Activated T-cell treated with anti-CD3 and anti-CD28 coated beads, Interleukin-2, amount 50 U/mL, for 4 hours (primary cell): ENCODE measurements at regions not wholly inside any gene's neighbourhood (a gene's known extent, or its start where the extent isn't known, plus 50 kb on each side); places are given as distances from the start of the nearest gene placed in this dataset.

Experiments
- ATAC-seq, 2 donors: fragments of 200-7000 bp; cut with Tn5 transposase; one replicate each; pipeline ENCODE4 v1.10.0; 2021
- DNase-seq: peaks from one replicate; pipeline ENCODE4 v3.0.0-alpha.2; 2020
- H3K27me3 Mint-ChIP-seq: one replicate; pipeline ENCODE4 v1.8.0; 2021; ENCODE audit warnings: low read depth, mixed read lengths
- H3K36me3 Mint-ChIP-seq: one replicate; pipeline ENCODE4 v1.8.0; 2022; ENCODE audit warnings: mixed read lengths; ENCODE audit not compliant: insufficient read depth
- H3K4me1 Mint-ChIP-seq: one replicate; pipeline ENCODE4 v1.8.0; 2021; ENCODE audit warnings: low read depth, mixed read lengths
- H3K4me3 Mint-ChIP-seq: one replicate; pipeline ENCODE4 v1.8.0; 2021; ENCODE audit warnings: mild to moderate bottlenecking, moderate library complexity, mixed read lengths
- H3K9me3 Mint-ChIP-seq: one replicate; pipeline ENCODE4 v1.8.0; 2021; ENCODE audit warnings: mixed read lengths

GRCh38 chr5:88984040-88984439, 101.1 kb upstream of the MEF2C start:
- peaks cover 3% of the 10 kb centered on the region for H3K9me3 Mint-ChIP-seq
- no peaks in the 10 kb centered on the region for H3K4me1 Mint-ChIP-seq
- H3K36me3 Mint-ChIP-seq, result no peaks in the 10 kb centered on the region
- no peak for DNase-seq
- no peak for ATAC-seq
- H3K4me3 Mint-ChIP-seq, result no peak overlapping the region
- no peaks in the 10 kb centered on the region for H3K27me3 Mint-ChIP-seq

- peaks cover 2% of the 10 kb centered on the region for H3K4me1 Mint-ChIP-seq
- no peak overlapping the region for H3K4me3 Mint-ChIP-seq
- no peaks in the 10 kb centered on the region for H3K27me3 Mint-ChIP-seq
- ATAC-seq (no peak), DNase-seq (no peak)
- no peaks in the 10 kb centered on the region for H3K36me3 Mint-ChIP-seq
- no peaks in the 10 kb centered on the region for H3K9me3 Mint-ChIP-seq
These were observed 96.7 kb upstream of the MEF2C start for GRCh38 chr5:88979726-88980125.

GRCh38 chr5:88979244-88979643, 96.3 kb upstream of the MEF2C start:
- Mint-ChIP-seq H3K4me1 (peaks cover 2% of the 10 kb centered on the region), H3K36me3 (no peaks in the 10 kb centered on the region), H3K27me3 (no peaks in the 10 kb centered on the region), H3K9me3 (no peaks in the 10 kb centered on the region), H3K4me3 (no peak overlapping the region)
- ATAC-seq (peak; percentile 34 to 35), DNase-seq (no peak)

GRCh38 chr5:88976914-88977313, 93.9 kb upstream of the MEF2C start:
- ATAC-seq, result no peak
- Mint-ChIP-seq H3K4me3 (no peak overlapping the region), H3K4me1 (peaks cover 2% of the 10 kb centered on the region)

GRCh38 chr5:88967633-88968585, 84.9 kb upstream of the MEF2C start:
- no peaks in the 10 kb centered on the region for H3K4me1 Mint-ChIP-seq
- no peak for ATAC-seq
- no peak overlapping the region for H3K4me3 Mint-ChIP-seq

More at GRCh38 chr5:88976914-88977313, 93.9 kb upstream of the MEF2C start:
- no peaks in the 10 kb centered on the region for H3K9me3 Mint-ChIP-seq
- H3K36me3 Mint-ChIP-seq, result no peaks in the 10 kb centered on the region
- DNase-seq, result no peak
- no peaks in the 10 kb centered on the region for H3K27me3 Mint-ChIP-seq

GRCh38 chr5:88964831-88965230, 81.8 kb upstream of the MEF2C start:
- no peaks in the 10 kb centered on the region for H3K9me3 Mint-ChIP-seq
- no peak overlapping the region for H3K4me3 Mint-ChIP-seq
- DNase-seq, result no peak
- no peaks in the 10 kb centered on the region for H3K36me3 Mint-ChIP-seq
- H3K27me3 Mint-ChIP-seq, result no peaks in the 10 kb centered on the region
- no peak for ATAC-seq
- H3K4me1 Mint-ChIP-seq, result no peaks in the 10 kb centered on the region

More at GRCh38 chr5:88967633-88968585, 84.9 kb upstream of the MEF2C start:
- Mint-ChIP-seq H3K36me3 (no peaks in the 10 kb centered on the region), H3K9me3 (no peaks in the 10 kb centered on the region), H3K27me3 (no peaks in the 10 kb centered on the region)
- no peak for DNase-seq

GRCh38 chr5:88957013-88957412, 74.0 kb upstream of the MEF2C start:
- Mint-ChIP-seq H3K4me1 (no peaks in the 10 kb centered on the region), H3K9me3 (no peaks in the 10 kb centered on the region), H3K4me3 (no peak overlapping the region), H3K27me3 (no peaks in the 10 kb centered on the region), H3K36me3 (no peaks in the 10 kb centered on the region)
- DNase-seq (no peak), ATAC-seq (no peak)

GRCh38 chr5:88956416-88956815, 73.4 kb upstream of the MEF2C start:
- no peaks in the 10 kb centered on the region for H3K27me3 Mint-ChIP-seq
- ATAC-seq (no peak), DNase-seq (no peak)
- no peak overlapping the region for H3K4me3 Mint-ChIP-seq
- no peaks in the 10 kb centered on the region for H3K4me1 Mint-ChIP-seq
- H3K36me3 Mint-ChIP-seq, result no peaks in the 10 kb centered on the region
- H3K9me3 Mint-ChIP-seq, result no peaks in the 10 kb centered on the region

GRCh38 chr5:88955403-88955802, 72.4 kb upstream of the MEF2C start:
- H3K4me1 Mint-ChIP-seq, result no peaks in the 10 kb centered on the region
- DNase-seq (no peak), ATAC-seq (no peak)
- no peak overlapping the region for H3K4me3 Mint-ChIP-seq
- no peaks in the 10 kb centered on the region for H3K36me3 Mint-ChIP-seq
- H3K9me3 Mint-ChIP-seq, result no peaks in the 10 kb centered on the region
- H3K27me3 Mint-ChIP-seq, result no peaks in the 10 kb centered on the region

- Mint-ChIP-seq H3K36me3 (no peaks in the 10 kb centered on the region), H3K9me3 (no peaks in the 10 kb centered on the region), H3K4me1 (no peaks in the 10 kb centered on the region), H3K27me3 (no peaks in the 10 kb centered on the region), H3K4me3 (no peak overlapping the region)
- ATAC-seq (no peak), DNase-seq (no peak)
These were observed 71.5 kb upstream of the MEF2C start for GRCh38 chr5:88954511-88954910.

- Mint-ChIP-seq H3K27me3 (no peaks in the 10 kb centered on the region), H3K4me1 (no peaks in the 10 kb centered on the region), H3K9me3 (no peaks in the 10 kb centered on the region), H3K4me3 (no peak overlapping the region), H3K36me3 (no peaks in the 10 kb centered on the region)
- ATAC-seq, result no peak
- DNase-seq, result no peak
These were observed 70.1 kb upstream of the MEF2C start for GRCh38 chr5:88952996-88953643.

- Mint-ChIP-seq H3K9me3 (no peaks in the 10 kb centered on the region), H3K4me3 (no peak overlapping the region), H3K27me3 (no peaks in the 10 kb centered on the region), H3K4me1 (no peaks in the 10 kb centered on the region), H3K36me3 (no peaks in the 10 kb centered on the region)
- no peak for ATAC-seq
- DNase-seq, result no peak
These were observed 69.4 kb upstream of the MEF2C start for GRCh38 chr5:88952344-88952743.

GRCh38 chr5:88951457-88951856, 68.5 kb upstream of the MEF2C start:
- no peaks in the 10 kb centered on the region for H3K36me3 Mint-ChIP-seq
- DNase-seq (no peak), ATAC-seq (no peak)

GRCh38 chr5:88948746-88949600, 66.0 kb upstream of the MEF2C start:
- ATAC-seq (no peak), DNase-seq (no peak)
- Mint-ChIP-seq H3K9me3 (no peaks in the 10 kb centered on the region), H3K4me3 (no peak overlapping the region), H3K27me3 (no peaks in the 10 kb centered on the region), H3K36me3 (no peaks in the 10 kb centered on the region), H3K4me1 (no peaks in the 10 kb centered on the region)

More at GRCh38 chr5:88951457-88951856, 68.5 kb upstream of the MEF2C start:
- Mint-ChIP-seq H3K27me3 (no peaks in the 10 kb centered on the region), H3K4me3 (no peak overlapping the region), H3K9me3 (no peaks in the 10 kb centered on the region), H3K4me1 (no peaks in the 10 kb centered on the region)
